T1000 (cell line): ENCODE measurements at regions not wholly inside any gene's neighbourhood (a gene's known extent, or its start where the extent isn't known, plus 50 kb on each side); places are given as distances from the start of the nearest gene placed in this dataset.

Experiments used
- DNase-seq: peaks from one replicate; lab custom pipeline; 2025; ENCODE audit warnings: mixed read lengths; lab: John Stamatoyannopoulos, UW

GRCh38 chrX:5829469-5829868 is 399.2 kb downstream of the NLGN4X start:
- DNase-seq = no peak

- no peak for DNase-seq
Observed at GRCh38 chrX:5829060-5829459, 399.6 kb downstream of the NLGN4X start.

- DNase-seq = no peak
Observed at GRCh38 chrX:5823903-5824302, 404.8 kb downstream of the NLGN4X start.

- no peak for DNase-seq
Observed at GRCh38 chrX:5810636-5811035, 418.0 kb downstream of the NLGN4X start.

GRCh38 chrX:5807181-5807580 is 421.5 kb downstream of the NLGN4X start:
- no peak for DNase-seq

GRCh38 chrX:5802391-5802790 is 426.3 kb downstream of the NLGN4X start:
- no peak for DNase-seq

- DNase-seq = no peak
Observed at GRCh38 chrX:5791721-5792120, 436.9 kb downstream of the NLGN4X start.

- no peak for DNase-seq
Observed at GRCh38 chrX:5788910-5789309, 439.8 kb downstream of the NLGN4X start.

- no peak for DNase-seq
Observed at GRCh38 chrX:5780821-5781220, 447.8 kb downstream of the NLGN4X start.

- no peak for DNase-seq
Observed at GRCh38 chrX:5775846-5776430, 452.7 kb downstream of the NLGN4X start.

GRCh38 chrX:5774446-5774845 is 454.2 kb downstream of the NLGN4X start:
- no peak for DNase-seq

- DNase-seq = no peak
Observed at GRCh38 chrX:5771441-5771840, 457.2 kb downstream of the NLGN4X start.

- DNase-seq = no peak
Observed at GRCh38 chrX:5756616-5757015, 472.1 kb downstream of the NLGN4X start.

- DNase-seq = no peak
Observed at GRCh38 chrX:5753291-5753690, 475.4 kb downstream of the NLGN4X start.

- DNase-seq = no peak
Observed at GRCh38 chrX:5752831-5753230, 475.8 kb downstream of the NLGN4X start.

- no peak for DNase-seq
Observed at GRCh38 chrX:5748586-5749150, 480.0 kb downstream of the NLGN4X start.

GRCh38 chrX:5746231-5746630 is 482.4 kb downstream of the NLGN4X start:
- DNase-seq = no peak

- no peak for DNase-seq
Observed at GRCh38 chrX:5733501-5733900, 495.2 kb downstream of the NLGN4X start.

- no peak for DNase-seq
Observed at GRCh38 chrX:5730556-5730955, 498.1 kb downstream of the NLGN4X start.

GRCh38 chrX:5726224-5726623 is 502.4 kb downstream of the NLGN4X start:
- DNase-seq = peak; percentile 34

GRCh38 chrX:5724123-5724522 is 504.5 kb downstream of the NLGN4X start:
- DNase-seq = no peak

- no peak for DNase-seq
Observed at GRCh38 chrX:5718651-5719050, 510.0 kb downstream of the NLGN4X start.

GRCh38 chrX:5716666-5717065 is 512.0 kb downstream of the NLGN4X start:
- DNase-seq = no peak

- DNase-seq = no peak
Observed at GRCh38 chrX:5708251-5708650, 520.4 kb downstream of the NLGN4X start.
